ENCODE measurements at regions not wholly inside any gene's neighbourhood (a gene's known extent, or its start where the extent isn't known, plus 50 kb on each side); places are given as distances from the start of the nearest gene placed in this dataset.

GRCh38 chr4:175973027-175973923, 92.4 kb upstream of the WDR17 start:
- ChIA-PET CTCF (interaction anchor here (0.5 kb wide), 1 partner anchor 81 kb away, joined by 3 read pairs; no protein-coding TSS in a partner anchor), POLR2A (ENCODE audit: low non-redundant PET) (no interaction called here)
- no peak for TF ChIP-seq CTCF (conservative IDR thresholded peaks at IDR 0.05; ENCODE audit: low read depth)
- no peak overlapping the region for H3K27ac ChIP-seq
- DNase-seq (ENCODE audit: low spot score): no peak

- no peak overlapping the region for H3K27ac ChIP-seq
- CTCF ChIA-PET: no interaction called here
- DNase-seq (ENCODE audit: low spot score): no peak
- POLR2A ChIA-PET (ENCODE audit: low non-redundant PET): no interaction called here
- no peak for TF ChIP-seq CTCF (conservative IDR thresholded peaks at IDR 0.05; ENCODE audit: low read depth)
These were observed 82.0 kb upstream of the WDR17 start for GRCh38 chr4:175983636-175984035.

GRCh38 chr4:175986668-175987067, 79.0 kb upstream of the WDR17 start:
- TF ChIP-seq CTCF (conservative IDR thresholded peaks at IDR 0.05; ENCODE audit: low read depth): no peak
- no peak overlapping the region for H3K27ac ChIP-seq
- no peak for DNase-seq (ENCODE audit: low spot score)
- CTCF ChIA-PET: no interaction called here
- POLR2A ChIA-PET (ENCODE audit: low non-redundant PET): no interaction called here

- CTCF ChIA-PET: no interaction called here
- POLR2A ChIA-PET (ENCODE audit: low non-redundant PET): no interaction called here
These were observed 77.1 kb upstream of the WDR17 start for GRCh38 chr4:175988511-175988910.

GRCh38 chr4:175996206-175996605, 69.4 kb upstream of the WDR17 start:
- ChIA-PET POLR2A (ENCODE audit: low non-redundant PET) (no interaction called here), CTCF (no interaction called here)
- TF ChIP-seq CTCF (conservative IDR thresholded peaks at IDR 0.05; ENCODE audit: low read depth): no peak
- DNase-seq (ENCODE audit: low spot score): no peak
- no peak overlapping the region for H3K27ac ChIP-seq

More at GRCh38 chr4:175988511-175988910, 77.1 kb upstream of the WDR17 start:
- no peak for DNase-seq (ENCODE audit: low spot score)
- no peak for TF ChIP-seq CTCF (conservative IDR thresholded peaks at IDR 0.05; ENCODE audit: low read depth)
- H3K27ac ChIP-seq: no peak overlapping the region

- POLR2A ChIA-PET (ENCODE audit: low non-redundant PET): no interaction called here
- CTCF ChIA-PET: no interaction called here
- H3K27ac ChIP-seq: no peak overlapping the region
- TF ChIP-seq CTCF (conservative IDR thresholded peaks at IDR 0.05; ENCODE audit: low read depth): no peak
- DNase-seq (ENCODE audit: low spot score): no peak
These were observed 68.3 kb upstream of the WDR17 start for GRCh38 chr4:175997291-175997690.
